ENCODE measurements at regions not wholly inside any gene's neighbourhood (a gene's known extent, or its start where the extent isn't known, plus 50 kb on each side); places are given as distances from the start of the nearest gene placed in this dataset.

DNA sequence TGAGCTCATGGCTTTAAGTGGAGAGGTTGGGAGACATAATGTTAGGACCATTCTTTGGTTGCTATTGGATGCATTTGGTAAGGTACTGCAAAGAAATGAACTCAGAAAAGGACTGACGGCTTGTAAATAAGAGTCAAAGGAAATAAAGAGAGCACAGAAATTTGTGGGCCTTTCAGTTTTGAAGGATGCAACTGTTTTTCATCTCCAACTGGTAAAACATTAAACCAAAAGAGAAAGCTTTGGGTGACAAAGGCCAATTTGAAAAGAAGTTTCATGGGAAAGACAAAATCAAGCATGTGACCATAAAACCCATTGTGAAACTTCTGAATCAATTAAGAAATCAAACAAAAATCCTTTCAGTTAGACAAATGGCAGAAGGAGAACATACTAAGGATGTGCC lies 77.8 kb upstream of the SPOPL start:
- TF ChIP-seq, protein P1, sequence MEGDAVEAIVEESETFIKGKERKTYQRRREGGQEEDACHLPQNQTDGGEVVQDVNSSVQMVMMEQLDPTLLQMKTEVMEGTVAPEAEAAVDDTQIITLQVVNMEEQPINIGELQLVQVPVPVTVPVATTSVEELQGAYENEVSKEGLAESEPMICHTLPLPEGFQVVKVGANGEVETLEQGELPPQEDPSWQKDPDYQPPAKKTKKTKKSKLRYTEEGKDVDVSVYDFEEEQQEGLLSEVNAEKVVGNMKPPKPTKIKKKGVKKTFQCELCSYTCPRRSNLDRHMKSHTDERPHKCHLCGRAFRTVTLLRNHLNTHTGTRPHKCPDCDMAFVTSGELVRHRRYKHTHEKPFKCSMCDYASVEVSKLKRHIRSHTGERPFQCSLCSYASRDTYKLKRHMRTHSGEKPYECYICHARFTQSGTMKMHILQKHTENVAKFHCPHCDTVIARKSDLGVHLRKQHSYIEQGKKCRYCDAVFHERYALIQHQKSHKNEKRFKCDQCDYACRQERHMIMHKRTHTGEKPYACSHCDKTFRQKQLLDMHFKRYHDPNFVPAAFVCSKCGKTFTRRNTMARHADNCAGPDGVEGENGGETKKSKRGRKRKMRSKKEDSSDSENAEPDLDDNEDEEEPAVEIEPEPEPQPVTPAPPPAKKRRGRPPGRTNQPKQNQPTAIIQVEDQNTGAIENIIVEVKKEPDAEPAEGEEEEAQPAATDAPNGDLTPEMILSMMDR (IDR thresholded peaks at IDR 0.05; ENCODE audit: borderline replicate concordance, extremely low read depth, low read length, poor library complexity, severe bottlenecking): no peak
- TF ChIP-seq EZH2 (IDR thresholded peaks at IDR 0.05; ENCODE audit: borderline replicate concordance, low read depth, low read length, severe bottlenecking): no peak
